ENCODE measurements at regions not wholly inside any gene's neighbourhood (a gene's known extent, or its start where the extent isn't known, plus 50 kb on each side); places are given as distances from the start of the nearest gene placed in this dataset.

- no peak for DNase-seq
Measured at GRCh38 chr1:55695552-55695951, 480.4 kb upstream of the USP24 start.

DNA sequence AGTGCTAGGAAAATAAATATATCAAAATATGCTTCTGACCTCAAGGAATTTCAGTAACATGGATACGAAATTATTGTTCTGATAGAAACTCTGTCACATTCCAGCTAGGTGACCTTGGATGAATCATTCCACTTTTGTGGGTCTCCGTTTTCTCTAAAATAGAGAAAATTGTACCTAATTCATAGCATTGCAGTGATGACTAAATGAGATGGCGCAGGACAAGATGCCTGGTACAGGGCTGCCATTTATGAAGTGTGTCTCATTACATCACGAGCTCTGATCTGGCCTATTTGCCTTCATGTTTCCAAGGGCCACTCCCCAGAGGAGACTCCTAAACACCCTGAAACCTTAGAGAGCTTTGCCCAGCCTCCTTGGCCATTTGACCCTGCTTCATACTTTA lies 480.0 kb upstream of the USP24 start:
- DNase-seq = no peak

DNA sequence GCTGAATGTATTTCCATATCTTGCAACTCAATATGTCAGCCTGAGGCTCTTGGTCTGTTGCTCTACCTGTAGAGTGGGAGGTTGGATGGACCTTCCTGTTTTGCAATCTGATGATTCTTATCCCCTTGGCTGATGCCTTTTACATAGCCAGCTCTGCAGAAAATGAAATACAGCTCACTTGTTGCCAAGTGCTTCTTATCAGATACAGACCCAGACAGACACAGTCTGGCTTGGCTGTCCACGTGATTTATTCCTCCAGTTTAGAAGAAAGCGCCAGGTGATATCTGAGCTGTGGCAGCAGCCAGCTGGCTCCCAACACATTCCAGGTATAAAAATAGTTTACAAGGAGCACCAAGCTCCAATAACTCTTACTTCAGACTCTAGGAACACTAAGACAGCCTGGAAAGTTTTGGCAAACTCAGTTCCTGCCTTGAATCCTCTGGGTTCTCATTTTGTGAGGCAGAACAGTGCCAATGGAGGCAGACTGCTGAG lies 479.2 kb upstream of the USP24 start:
- peak in 1 of 2 donors; percentile 3 for DNase-seq

DNA sequence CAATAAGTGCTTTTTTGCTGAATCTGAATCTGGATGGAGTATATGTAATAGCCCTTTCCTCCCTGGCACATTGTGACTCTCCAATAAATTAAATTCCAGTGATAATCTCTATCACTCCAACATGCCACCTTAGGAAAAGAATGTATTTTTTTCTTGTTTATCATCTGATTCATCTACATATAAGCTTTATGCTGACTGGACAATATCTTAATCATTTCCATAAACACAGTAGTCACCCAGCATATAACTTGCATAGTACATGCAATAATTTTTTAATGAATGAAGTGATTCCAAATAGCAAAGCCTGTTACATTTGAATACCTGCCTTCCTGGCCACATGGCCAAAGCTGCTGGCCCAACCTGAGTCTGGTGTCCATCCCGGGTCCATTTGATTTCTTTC lies 477.6 kb upstream of the USP24 start:
- no peak for DNase-seq

GRCh38 chr1:55690366-55690765 lies 475.2 kb upstream of the USP24 start:
- no peak for DNase-seq

DNA sequence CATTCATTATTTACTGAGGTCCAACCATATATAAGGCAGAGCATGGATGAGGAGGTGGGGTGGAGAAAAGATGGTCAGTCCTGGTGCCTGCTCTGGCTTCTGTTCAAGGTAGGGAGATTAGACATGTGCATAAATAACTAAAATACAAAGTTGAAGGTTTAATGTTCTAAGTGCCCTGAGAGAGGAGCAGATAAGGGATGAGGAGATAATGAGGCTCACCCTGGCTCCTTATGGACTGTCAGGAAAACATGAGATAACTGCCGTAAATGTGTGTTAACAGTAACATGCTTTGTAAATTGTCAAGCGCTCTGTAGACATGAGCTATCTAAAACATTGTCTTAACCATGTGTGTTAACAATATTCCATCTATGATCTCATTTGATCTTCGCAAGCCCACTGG lies 474.6 kb upstream of the USP24 start:
- DNase-seq = no peak

GRCh38 chr1:55685560-55685959 lies 470.4 kb upstream of the USP24 start:
- DNase-seq = no peak

DNA sequence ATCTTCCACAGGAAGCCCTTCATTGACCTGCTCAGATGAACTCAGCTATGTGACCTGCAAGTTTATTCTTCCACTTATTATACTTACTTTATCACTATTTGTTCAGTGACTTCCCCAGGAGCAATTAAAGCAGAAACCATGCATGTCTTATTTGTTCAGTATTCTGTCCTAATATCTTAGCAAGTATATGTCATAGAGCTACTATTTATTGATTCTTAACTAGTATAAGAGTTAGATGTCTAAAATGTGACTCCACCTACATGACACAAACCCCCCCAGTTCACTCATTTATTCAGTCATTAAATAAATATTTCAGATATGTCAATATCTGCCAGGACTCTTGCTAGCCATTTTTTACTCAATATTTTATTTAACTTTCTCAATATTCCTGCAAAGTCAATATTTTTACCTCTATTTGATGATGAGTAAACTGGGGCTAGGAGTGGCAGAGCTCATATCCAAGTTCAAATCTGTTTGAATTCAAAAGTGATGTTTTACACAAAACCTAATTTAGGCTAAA lies 469.0 kb upstream of the USP24 start:
- DNase-seq = no peak

DNA sequence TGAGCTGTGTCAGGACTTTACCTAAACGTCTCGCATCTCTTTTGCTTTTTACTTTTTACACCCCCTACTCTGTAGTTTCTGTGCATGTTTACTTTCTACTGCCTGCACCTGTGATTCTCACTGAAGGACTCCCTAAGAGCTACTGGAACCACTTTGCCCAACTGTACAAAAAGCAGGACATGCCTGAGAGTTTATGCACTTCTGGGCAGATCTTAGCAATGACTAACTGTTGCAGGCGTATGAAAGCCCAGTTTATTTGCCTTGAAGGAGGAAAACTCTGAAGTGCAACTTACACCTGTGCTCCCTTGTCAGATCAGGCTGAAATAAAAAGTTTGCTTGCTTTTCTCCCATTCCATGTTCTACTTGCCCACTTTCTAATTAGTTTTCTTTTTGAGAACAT lies 467.0 kb upstream of the USP24 start:
- no peak for DNase-seq

- no peak for DNase-seq
Measured at GRCh38 chr1:55679971-55680370, 464.8 kb upstream of the USP24 start.

DNA sequence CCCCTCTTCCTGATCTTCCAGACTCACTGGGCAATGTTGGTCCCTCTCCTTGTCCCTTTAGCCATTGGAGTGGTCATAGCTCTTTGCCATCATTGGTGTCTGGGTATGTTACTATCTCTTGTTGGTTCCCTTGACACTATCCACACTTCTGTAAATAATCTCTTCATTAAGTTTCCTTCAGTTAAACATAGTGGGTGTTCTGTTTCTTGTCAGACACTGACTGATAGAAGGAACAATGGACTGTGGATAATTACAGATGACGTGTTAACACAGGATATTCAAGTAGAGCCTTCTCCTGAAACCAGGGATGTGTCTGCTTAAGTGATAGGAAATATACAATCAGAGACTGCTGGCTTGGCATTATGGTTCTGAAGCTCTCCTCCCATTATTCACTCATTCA lies 458.3 kb upstream of the USP24 start:
- no peak for DNase-seq

- peak in 1 of 2 donors; percentile 42 for DNase-seq
Measured at GRCh38 chr1:55670331-55671082, 455.3 kb upstream of the USP24 start.

GRCh38 chr1:55669293-55669692 lies 454.1 kb upstream of the USP24 start:
- DNase-seq = no peak

GRCh38 chr1:55662875-55663274 lies 447.7 kb upstream of the USP24 start:
- DNase-seq = no peak

- no peak for DNase-seq
Measured at GRCh38 chr1:55658917-55659316, 443.8 kb upstream of the USP24 start.

DNA sequence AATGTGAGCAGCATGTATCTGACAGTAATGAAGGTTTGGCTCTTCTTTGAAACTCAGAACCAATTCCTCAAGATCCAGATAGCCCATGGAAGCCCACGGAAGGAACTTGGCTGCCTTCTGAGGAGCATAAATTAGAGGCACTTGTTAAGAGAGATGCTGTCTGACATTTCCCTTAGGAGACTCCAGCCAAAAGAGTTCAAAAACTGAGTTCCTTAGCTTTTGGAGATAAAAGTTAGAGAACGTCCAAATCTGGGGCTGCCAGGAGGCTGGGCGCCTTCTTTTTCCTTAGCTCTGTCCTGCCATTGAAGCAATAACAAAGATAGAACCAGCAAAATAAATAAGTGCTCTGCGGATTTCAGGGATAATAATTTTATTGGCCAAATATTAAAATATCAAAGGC lies 439.6 kb upstream of the USP24 start:
- DNase-seq = no peak

DNA sequence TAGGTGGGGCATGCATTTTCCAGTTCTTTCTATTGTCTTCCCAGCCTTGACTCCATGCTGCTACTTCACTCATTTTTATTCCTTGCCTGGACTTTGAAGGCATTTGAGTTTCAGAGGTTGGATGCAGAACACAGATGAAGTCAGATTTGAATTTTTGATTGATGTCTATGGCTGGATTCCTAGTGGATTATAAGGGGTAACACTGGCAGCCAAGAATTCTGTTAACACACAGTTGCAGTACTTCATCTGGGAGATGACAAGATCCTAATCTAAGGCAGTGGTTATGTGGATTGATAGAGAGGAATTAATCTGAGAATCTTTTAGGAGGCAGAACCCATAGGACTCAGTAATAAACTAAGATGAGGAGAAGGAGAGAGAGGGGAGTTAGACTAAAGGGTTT lies 439.0 kb upstream of the USP24 start:
- no peak for DNase-seq

GRCh38 chr1:55650444-55650843 lies 435.3 kb upstream of the USP24 start:
- DNase-seq = peak in 1 of 2 donors; percentile 5

GRCh38 chr1:55646181-55646580 lies 431.0 kb upstream of the USP24 start:
- DNase-seq = no peak

- no peak for DNase-seq
Measured at GRCh38 chr1:55645270-55645669, 430.1 kb upstream of the USP24 start.

DNA sequence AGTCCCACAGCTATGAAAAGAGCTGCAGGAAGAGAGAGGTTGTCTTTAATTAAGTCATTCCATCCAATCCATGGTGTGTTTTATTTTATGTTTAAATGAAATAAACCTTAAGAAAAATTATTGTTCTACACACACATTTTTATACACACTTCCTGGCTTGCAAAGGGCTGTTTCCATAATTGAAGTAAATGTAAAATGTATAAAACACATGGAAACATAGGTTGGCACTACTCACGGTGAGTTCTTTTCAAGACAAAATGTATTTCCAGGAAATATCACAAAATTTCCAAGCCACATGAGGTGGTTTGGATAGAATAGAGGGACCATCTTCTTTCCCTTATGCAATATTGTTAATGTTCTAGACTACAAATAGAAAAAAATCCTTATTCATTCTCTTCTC lies 426.8 kb upstream of the USP24 start:
- DNase-seq = no peak

DNA sequence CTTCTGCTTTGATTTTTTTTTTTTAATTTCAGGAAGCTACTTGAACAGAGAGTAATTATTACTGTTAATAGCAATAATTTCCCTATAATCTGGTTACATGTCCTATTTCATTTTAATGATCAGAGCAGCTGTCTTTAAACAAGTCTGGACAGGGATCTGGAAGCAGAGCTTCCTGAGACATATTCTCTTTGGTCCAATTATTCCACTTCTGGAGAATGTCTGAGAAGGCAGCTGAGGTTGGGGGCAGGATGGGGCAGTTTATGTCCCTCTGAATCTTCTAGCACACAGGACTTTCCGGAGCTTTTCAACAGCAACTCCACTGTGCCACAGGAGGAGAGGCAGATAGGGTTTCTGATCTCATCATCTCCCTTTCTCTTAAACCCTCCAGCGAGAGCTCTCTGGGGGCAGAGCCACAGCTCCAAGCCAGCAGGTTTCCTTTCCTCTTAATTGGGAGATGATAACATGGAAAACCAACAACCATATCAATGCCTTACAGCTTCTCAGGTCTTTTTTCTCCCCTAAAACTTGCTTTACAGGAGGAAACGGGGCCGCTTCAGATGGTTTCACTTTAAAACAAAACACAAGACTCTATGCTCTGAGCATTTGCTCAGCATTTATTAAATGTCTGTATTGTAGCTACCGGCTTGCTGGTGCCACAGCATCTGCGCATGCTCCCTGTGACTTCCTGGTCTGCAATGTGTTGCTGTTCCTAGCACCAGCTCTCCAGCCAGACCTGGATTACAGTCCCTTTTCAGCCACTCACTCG lies 425.7 kb upstream of the USP24 start:
- DNase-seq = peak; percentile 44 to 56

DNA sequence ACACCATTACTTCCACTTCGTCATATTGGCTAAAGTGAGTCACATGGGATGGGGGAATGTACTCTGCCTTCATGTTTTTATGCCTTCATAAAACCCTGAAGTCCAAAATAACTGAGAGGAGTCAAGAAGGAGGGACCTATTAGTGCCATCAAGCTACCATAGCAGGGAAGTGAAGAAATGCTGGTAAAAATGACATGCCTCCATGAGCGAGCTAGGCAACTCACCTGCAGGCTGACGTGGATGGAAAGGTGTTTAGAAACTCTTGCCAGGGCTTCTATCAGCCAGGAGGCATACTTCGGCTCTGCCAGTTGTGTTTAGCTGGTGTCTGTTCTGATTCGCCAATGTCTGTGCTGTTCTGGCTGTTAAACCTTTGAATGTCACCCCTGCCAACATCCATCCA lies 424.4 kb upstream of the USP24 start:
- DNase-seq = no peak

- DNase-seq = no peak
Measured at GRCh38 chr1:55639051-55639450, 423.9 kb upstream of the USP24 start.
